ENCODE measurements at regions not wholly inside any gene's neighbourhood (a gene's known extent, or its start where the extent isn't known, plus 50 kb on each side); places are given as distances from the start of the nearest gene placed in this dataset.

GRCh38 chr3:103672346-103672745 is 1237.5 kb downstream of the ZPLD1 start:
- H3K9ac ChIP-seq (ENCODE audit: extremely low read depth, insufficient read length, low read length): no peak overlapping the region
- no peak overlapping the region for H3K4me2 ChIP-seq (ENCODE audit: insufficient read depth, insufficient read length, low read length)
- H3T11ph ChIP-seq (ENCODE audit: low read length): no peak overlapping the region
- peaks cover 2 to 4% of the 10 kb centered on the region in 2 experiments; a peak in 2 of 4 replicates for H3K4me1 Mint-ChIP-seq
- H2BK15ac ChIP-seq (ENCODE audit: low read depth, low read length): no peak overlapping the region
- H3K4me3 Mint-ChIP-seq: no peak overlapping the region
- H3K23me2 ChIP-seq (ENCODE audit: insufficient read length, low read depth, low read length, poor library complexity, severe bottlenecking): no peaks in the 10 kb centered on the region
- no peak overlapping the region for H4K5ac ChIP-seq (ENCODE audit: insufficient read length, low read depth, low read length)
- no peak overlapping the region for H3K4ac ChIP-seq (ENCODE audit: low read depth, low read length)
- WGBS (ENCODE audit: extremely low coverage, insufficient read length, low lambda C conversion rate): no CpG with 5 or more reads among the region's 2 CpGs
- H3K79me1 ChIP-seq (ENCODE audit: insufficient read depth, low read depth, low read length, poor library complexity, severe bottlenecking): no peaks in the 10 kb centered on the region
- no peak overlapping the region for H2BK5ac ChIP-seq (ENCODE audit: insufficient read length, low read length)
- no peak overlapping the region for H2BK120ac ChIP-seq (ENCODE audit: low read depth, low read length, poor library complexity, severe bottlenecking)
- H3K14ac ChIP-seq (ENCODE audit: insufficient read depth, low read length): no peak overlapping the region
- H2AK5ac ChIP-seq (ENCODE audit: insufficient read length, low read length): no peak overlapping the region
- H3K27ac Mint-ChIP-seq: no peak overlapping the region
- TF ChIP-seq CTCF (conservative IDR thresholded peaks at IDR 0.05): no peak
- H3K79me2 ChIP-seq (ENCODE audit: insufficient read depth, low read length): no peaks in the 10 kb centered on the region
- H2BK20ac ChIP-seq (ENCODE audit: low read depth, low read length, poor library complexity, severe bottlenecking): no peak overlapping the region
- H3K36me3 Mint-ChIP-seq (ENCODE audit: insufficient read depth in 1 of 3, low read depth in 3 of 3): no peaks in the 10 kb centered on the region
- no peaks in the 10 kb centered on the region for H3K4me1 ChIP-seq (ENCODE audit: insufficient read depth, low read length)
- H4K91ac ChIP-seq (ENCODE audit: insufficient read length, low read depth, low read length): no peak overlapping the region
- no peaks in the 10 kb centered on the region for H3K9me3 ChIP-seq (ENCODE audit: control insufficient read depth, low read depth, low read length)
- H4K20me1 ChIP-seq (ENCODE audit: control insufficient read depth, insufficient read depth, insufficient read length): no peaks in the 10 kb centered on the region
- H3K9me3 Mint-ChIP-seq: no peaks in the 10 kb centered on the region
- H3K23ac ChIP-seq (ENCODE audit: insufficient read length, low read depth, low read length): no peak overlapping the region
- H3K27ac ChIP-seq (ENCODE audit: insufficient read length, low read depth, low read length): no peak overlapping the region
- H3K27me3 ChIP-seq (ENCODE audit: insufficient read depth, low read length): no peaks in the 10 kb centered on the region
- no peak overlapping the region for H2BK12ac ChIP-seq (ENCODE audit: insufficient read length, low read depth, low read length)
- H3K18ac ChIP-seq (ENCODE audit: insufficient read length, low read depth, low read length): no peak overlapping the region
- DNase-seq: no peak
- no peaks in the 10 kb centered on the region for H3K27me3 Mint-ChIP-seq (ENCODE audit: low read depth)
- H3K56ac ChIP-seq (ENCODE audit: insufficient read length, low read depth, low read length): no peak overlapping the region
- no peak overlapping the region for H4K8ac ChIP-seq (replicated peaks; ENCODE audit: insufficient read length, low read depth, low read length)
- H2AFZ ChIP-seq (ENCODE audit: low read length): no peak overlapping the region
